ENCODE measurements at regions not wholly inside any gene's neighbourhood (a gene's known extent, or its start where the extent isn't known, plus 50 kb on each side); places are given as distances from the start of the nearest gene placed in this dataset.

DNA sequence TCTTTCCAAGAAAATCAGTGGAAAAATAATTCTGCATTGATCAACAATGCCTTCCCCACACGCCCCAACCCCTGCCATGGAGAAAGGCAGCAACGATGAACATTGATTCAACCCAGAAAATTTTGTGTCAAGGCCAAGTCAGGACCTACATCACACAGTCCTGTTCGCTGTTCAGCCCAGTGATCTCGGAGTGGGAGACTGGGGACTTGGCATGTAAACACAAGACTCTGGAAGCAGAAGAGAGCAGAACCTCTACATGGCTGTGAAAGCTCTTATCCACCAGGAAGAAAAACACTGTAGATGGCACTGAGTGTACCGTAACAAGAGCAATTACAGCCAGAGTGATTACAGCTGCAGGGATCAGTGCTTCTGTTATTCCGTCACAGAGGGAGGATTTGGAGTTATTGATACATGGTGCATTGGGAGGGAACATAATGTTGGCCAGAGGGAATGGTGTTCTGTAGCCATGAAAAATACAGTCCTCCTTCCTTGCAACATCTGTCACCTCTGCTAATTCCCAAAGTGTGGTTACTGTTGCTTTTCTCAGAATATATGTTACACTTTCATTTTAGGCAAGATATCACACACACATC lies 136.6 kb downstream of the IQUB start:
- Histone ChIP-seq H3K79me2 (ENCODE audit: control insufficient read depth, low read length) (no peaks in the 10 kb centered on the region), H3K4me2 (ENCODE audit: low read length) (no peak overlapping the region), H3K4me3 (ENCODE audit: low read length) (no peak overlapping the region), H3K9me2 (replicated peaks; ENCODE audit: control insufficient read depth, low read length) (no peaks in the 10 kb centered on the region), H3K27ac (ENCODE audit: low read depth, low read length) (no peak overlapping the region), H4K20me1 (ENCODE audit: control insufficient read depth, insufficient read depth, low read depth, low read length) (no peaks in the 10 kb centered on the region), H3K9me3 (ENCODE audit: control insufficient read depth, insufficient read depth, low read length) (no peaks in the 10 kb centered on the region), H3F3A (ENCODE audit: control insufficient read depth, insufficient read depth) (no peaks in the 10 kb centered on the region), H3K36me3 (ENCODE audit: control insufficient read depth, low read length) (no peaks in the 10 kb centered on the region), H3K4me1 (ENCODE audit: control insufficient read depth, low read length) (no peaks in the 10 kb centered on the region), H3K27me3 (ENCODE audit: control insufficient read depth, low read length) (no peaks in the 10 kb centered on the region)
- TF ChIP-seq EZH2phosphoT487 (IDR thresholded peaks at IDR 0.05; ENCODE audit: borderline replicate concordance, low read length), result no peak
- TF ChIP-seq, protein P1, sequence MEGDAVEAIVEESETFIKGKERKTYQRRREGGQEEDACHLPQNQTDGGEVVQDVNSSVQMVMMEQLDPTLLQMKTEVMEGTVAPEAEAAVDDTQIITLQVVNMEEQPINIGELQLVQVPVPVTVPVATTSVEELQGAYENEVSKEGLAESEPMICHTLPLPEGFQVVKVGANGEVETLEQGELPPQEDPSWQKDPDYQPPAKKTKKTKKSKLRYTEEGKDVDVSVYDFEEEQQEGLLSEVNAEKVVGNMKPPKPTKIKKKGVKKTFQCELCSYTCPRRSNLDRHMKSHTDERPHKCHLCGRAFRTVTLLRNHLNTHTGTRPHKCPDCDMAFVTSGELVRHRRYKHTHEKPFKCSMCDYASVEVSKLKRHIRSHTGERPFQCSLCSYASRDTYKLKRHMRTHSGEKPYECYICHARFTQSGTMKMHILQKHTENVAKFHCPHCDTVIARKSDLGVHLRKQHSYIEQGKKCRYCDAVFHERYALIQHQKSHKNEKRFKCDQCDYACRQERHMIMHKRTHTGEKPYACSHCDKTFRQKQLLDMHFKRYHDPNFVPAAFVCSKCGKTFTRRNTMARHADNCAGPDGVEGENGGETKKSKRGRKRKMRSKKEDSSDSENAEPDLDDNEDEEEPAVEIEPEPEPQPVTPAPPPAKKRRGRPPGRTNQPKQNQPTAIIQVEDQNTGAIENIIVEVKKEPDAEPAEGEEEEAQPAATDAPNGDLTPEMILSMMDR (IDR thresholded peaks at IDR 0.05; ENCODE audit: low read depth, low read length, poor library complexity, severe bottlenecking), result no peak

- Histone ChIP-seq H3K36me3 (ENCODE audit: control insufficient read depth, low read length) (no peaks in the 10 kb centered on the region), H3K4me1 (ENCODE audit: control insufficient read depth, low read length) (no peaks in the 10 kb centered on the region), H3K9me3 (ENCODE audit: control insufficient read depth, insufficient read depth, low read length) (no peaks in the 10 kb centered on the region), H3F3A (ENCODE audit: control insufficient read depth, insufficient read depth) (no peaks in the 10 kb centered on the region), H3K4me3 (ENCODE audit: low read length) (no peak overlapping the region), H3K9me2 (replicated peaks; ENCODE audit: control insufficient read depth, low read length) (peaks cover under 1% of the 10 kb centered on the region; the same call in 1 of the 2 replicates), H3K27ac (ENCODE audit: low read depth, low read length) (no peak overlapping the region), H3K27me3 (ENCODE audit: control insufficient read depth, low read length) (no peaks in the 10 kb centered on the region), H3K79me2 (ENCODE audit: control insufficient read depth, low read length) (no peaks in the 10 kb centered on the region), H4K20me1 (ENCODE audit: control insufficient read depth, insufficient read depth, low read depth, low read length) (no peaks in the 10 kb centered on the region), H3K4me2 (ENCODE audit: low read length) (no peak overlapping the region)
- TF ChIP-seq EZH2phosphoT487 (IDR thresholded peaks at IDR 0.05; ENCODE audit: borderline replicate concordance, low read length), result no peak
- TF ChIP-seq, protein P1 (IDR thresholded peaks at IDR 0.05; ENCODE audit: low read depth, low read length, poor library complexity, severe bottlenecking), result no peak
These were observed 140.8 kb downstream of the IQUB start for GRCh38 chr7:123393623-123394022.

DNA sequence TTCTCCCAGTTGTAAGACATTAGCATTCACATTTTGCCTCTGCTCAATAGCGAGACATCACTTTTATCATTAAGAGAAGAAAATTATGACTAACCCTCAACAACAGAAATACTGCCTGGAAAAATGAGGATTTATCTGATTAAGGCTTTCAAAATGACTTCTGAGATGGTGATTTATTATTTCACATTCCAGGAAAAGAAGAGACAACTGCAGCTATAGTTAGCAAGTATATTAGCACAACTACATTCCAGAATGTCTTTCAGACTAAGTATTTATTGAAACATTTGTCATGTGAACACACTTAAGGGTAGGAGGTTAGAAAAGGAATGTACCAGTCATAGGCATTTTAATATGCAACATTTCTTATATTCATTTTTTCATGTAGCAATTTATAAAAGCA lies 162.0 kb downstream of the IQUB start:
- Histone ChIP-seq H3K27ac (ENCODE audit: low read depth, low read length) (no peak overlapping the region), H3F3A (ENCODE audit: control insufficient read depth, insufficient read depth) (no peaks in the 10 kb centered on the region), H3K36me3 (ENCODE audit: control insufficient read depth, low read length) (no peaks in the 10 kb centered on the region)

More for the DNA sequence above, 162.0 kb downstream of the IQUB start:
- no peaks in the 10 kb centered on the region for H4K20me1 ChIP-seq (ENCODE audit: control insufficient read depth, insufficient read depth, low read depth, low read length)
- H3K27me3 ChIP-seq (ENCODE audit: control insufficient read depth, low read length), result 0 out of 2 replicates have a peak, but pooled peaks cover 3% of the 10 kb centered on the region
- H3K4me1 ChIP-seq (ENCODE audit: control insufficient read depth, low read length), result no peaks in the 10 kb centered on the region
- no peak overlapping the region for H3K4me2 ChIP-seq (ENCODE audit: low read length)
- no peaks in the 10 kb centered on the region for H3K9me3 ChIP-seq (ENCODE audit: control insufficient read depth, insufficient read depth, low read length)
- H3K4me3 ChIP-seq (ENCODE audit: low read length), result no peak overlapping the region
- no peaks in the 10 kb centered on the region for H3K79me2 ChIP-seq (ENCODE audit: control insufficient read depth, low read length)
- no peak for TF ChIP-seq EZH2phosphoT487 (IDR thresholded peaks at IDR 0.05; ENCODE audit: borderline replicate concordance, low read length)
- TF ChIP-seq, protein P1 (IDR thresholded peaks at IDR 0.05; ENCODE audit: low read depth, low read length, poor library complexity, severe bottlenecking), result no peak
- no peaks in the 10 kb centered on the region; the same call in 1 of the 2 replicates for H3K9me2 ChIP-seq (replicated peaks; ENCODE audit: control insufficient read depth, low read length)

Data from DOHH2 (cell line).